ENCODE measurements at regions not wholly inside any gene's neighbourhood (a gene's known extent, or its start where the extent isn't known, plus 50 kb on each side); places are given as distances from the start of the nearest gene placed in this dataset.
"Not testable (repeated sequence)": the region's sequence is repeated elsewhere in the genome, so short reads cannot be mapped to it uniquely, and the experiment has no call there.

DNA sequence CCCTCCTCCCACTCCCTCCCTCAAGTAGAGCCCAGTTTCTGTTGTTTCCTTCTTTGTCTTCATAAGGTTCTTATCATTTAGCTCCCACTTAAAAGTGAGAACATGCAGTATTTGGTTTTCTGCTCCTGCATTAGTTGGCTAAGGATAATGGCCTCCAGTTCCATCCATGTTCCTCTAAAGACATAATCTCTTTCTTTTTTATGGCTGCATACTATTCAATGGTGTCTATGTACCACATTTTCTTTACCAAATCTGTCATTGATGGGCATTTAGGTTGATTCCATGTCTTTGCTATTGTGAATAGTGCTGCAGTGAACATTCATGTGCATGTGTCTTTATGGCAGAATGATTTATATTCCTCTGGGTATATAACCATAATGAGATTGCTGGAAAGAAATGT lies 158.6 kb downstream of the MEX3B start:
- DNase-seq (ENCODE audit: low read depth, low spot score); in situ Hi-C loops (cut with HindIII; ENCODE audit: low pct_unique_long_range_greater_than_20kb, low sequenced_read_pairs): not testable (repeated sequence)

DNA sequence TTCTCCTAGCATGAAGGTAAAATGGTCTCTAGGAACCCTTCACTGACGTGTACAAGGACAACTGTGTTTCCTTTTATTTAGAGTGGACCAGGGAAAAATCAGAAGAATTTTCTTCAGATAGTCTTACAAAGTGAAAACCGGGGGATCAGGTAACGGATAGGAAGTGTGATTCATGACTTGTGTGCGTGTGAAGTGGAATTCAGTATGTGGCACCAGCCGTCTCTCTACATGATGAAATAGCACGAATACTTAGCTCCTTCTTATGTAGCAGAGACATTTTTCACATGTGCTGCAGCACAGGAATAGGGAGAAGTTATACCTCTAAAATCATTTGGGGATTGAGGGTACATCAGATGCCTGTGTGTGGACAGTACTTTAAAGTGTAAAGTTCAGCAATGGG lies 159.2 kb downstream of the MEX3B start:
- in situ Hi-C loops (cut with HindIII; ENCODE audit: low pct_unique_long_range_greater_than_20kb, low sequenced_read_pairs): no loop called here
- DNase-seq (ENCODE audit: low read depth, low spot score): no peak

DNA sequence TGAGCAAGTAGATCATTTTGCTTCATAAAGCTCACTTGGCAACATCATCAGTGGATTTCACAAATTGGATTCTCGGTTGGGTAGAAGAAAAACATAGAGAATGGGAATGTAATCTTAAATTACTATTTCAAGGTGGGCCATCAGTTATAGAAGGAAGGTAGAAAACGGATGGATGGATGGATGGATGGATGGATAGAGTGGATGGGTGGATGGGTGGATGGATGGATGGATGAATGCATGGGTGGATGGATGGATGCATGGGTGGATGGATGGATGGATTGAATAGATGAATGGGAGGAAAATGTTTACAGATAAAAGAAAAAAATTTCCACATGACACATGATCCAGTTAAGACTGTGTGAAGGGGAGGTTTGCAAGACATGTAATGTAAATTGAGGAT lies 159.7 kb downstream of the MEX3B start:
- DNase-seq (ENCODE audit: low read depth, low spot score): no peak
- in situ Hi-C loops (cut with HindIII; ENCODE audit: low pct_unique_long_range_greater_than_20kb, low sequenced_read_pairs): no loop called here

DNA sequence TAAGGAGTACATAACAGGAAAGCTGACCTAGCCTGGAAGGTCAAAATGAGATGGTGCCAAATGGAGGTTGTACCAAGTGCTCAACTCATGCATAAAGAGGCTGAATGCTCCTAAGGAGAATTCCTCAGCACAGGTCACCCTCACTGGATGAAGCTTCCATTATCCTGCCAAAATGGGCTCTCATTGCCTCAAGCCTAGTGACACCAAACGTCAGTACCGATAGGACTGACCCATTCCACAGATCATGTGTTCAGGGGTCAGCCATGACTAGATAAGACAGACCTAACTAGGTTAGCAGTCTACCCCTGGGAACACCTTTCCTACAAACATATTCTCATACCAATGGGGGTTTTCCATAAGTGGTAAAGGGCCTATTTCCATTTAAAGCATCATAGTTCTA lies 160.7 kb downstream of the MEX3B start:
- no peak for DNase-seq (ENCODE audit: low read depth, low spot score)
- in situ Hi-C loops (cut with HindIII; ENCODE audit: low pct_unique_long_range_greater_than_20kb, low sequenced_read_pairs): no loop called here

DNA sequence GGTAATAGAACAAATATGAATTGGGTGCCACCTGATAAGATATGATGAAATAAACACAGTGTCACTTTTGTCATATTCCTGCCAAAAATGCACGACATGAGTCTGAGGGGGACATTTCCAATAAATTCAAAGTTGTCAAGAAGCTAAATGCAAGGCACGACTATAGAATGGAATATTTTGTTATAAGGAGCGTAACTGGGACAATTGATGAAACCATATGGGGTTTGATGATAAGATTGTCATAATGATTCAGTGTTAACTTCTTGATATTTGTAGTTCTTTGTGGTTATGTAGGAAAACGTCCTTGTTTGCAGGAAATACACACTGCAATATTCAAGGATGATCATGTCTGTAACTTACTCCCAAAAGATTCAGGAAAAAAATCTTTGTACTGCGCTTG lies 163.3 kb downstream of the MEX3B start:
- DNase-seq (ENCODE audit: low read depth, low spot score): no peak
- in situ Hi-C loops (cut with HindIII; ENCODE audit: low pct_unique_long_range_greater_than_20kb, low sequenced_read_pairs): no loop called here

DNA sequence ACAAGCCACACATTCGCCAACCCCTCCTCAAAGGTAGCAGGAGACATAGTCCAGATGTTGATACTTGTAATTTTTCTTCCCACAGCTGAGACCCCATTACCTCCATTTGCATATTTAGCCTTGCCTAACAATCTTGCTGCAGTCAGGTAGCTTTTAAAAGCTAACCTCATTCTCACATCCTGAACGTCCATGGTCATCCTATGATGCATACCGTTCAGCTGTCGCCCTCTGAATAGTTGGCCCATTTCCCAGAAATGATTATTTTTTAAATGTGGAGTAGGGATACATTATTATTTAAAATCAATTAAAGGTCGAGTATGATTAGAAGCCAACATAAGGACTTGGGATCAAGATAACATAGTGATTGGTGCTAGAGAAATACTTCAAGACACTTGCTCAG lies 165.0 kb downstream of the MEX3B start:
- in situ Hi-C loops (cut with HindIII; ENCODE audit: low pct_unique_long_range_greater_than_20kb, low sequenced_read_pairs): no loop called here
- DNase-seq (ENCODE audit: low read depth, low spot score): no peak

DNA sequence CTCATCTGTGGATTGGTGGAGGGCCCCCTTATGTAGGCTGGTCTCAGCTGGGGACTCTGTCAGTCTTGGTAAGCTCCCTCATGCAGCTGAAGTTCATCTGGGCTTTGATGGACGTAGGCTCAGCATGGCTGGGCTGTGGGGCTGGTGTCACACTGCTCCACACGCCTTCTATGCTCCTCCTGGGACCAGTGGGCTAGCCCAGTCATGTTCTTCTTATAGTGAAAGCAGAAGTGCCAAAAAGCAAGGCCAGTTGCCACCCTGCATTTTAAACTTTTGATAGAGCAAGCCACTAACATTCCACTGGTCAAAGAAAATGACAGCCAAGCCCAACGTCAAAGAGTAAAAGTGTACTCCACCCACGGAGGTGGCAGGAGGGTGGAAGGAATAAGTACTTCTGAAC lies 165.5 kb downstream of the MEX3B start:
- in situ Hi-C loops (cut with HindIII; ENCODE audit: low pct_unique_long_range_greater_than_20kb, low sequenced_read_pairs): no loop called here
- no peak for DNase-seq (ENCODE audit: low read depth, low spot score)

DNA sequence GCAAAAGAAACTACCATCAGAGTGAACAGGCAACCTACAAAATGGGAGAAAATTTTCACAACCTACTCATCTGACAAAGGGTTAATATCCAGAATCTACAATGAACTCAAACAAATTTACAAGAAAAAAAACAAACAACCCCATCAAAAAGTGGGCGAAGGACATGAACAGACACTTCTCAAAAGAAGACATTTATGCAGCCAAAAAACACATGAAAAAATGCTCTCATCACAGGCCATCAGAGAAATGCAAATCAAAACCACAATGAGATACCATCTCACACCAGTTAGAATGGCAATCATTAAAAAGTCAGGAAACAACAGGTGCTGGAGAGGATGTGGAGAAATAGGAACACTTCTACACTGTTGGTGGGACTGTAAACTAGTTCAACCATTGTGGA lies 170.1 kb downstream of the MEX3B start:
- DNase-seq (ENCODE audit: low read depth, low spot score); in situ Hi-C loops (cut with HindIII; ENCODE audit: low pct_unique_long_range_greater_than_20kb, low sequenced_read_pairs): not testable (repeated sequence)

DNA sequence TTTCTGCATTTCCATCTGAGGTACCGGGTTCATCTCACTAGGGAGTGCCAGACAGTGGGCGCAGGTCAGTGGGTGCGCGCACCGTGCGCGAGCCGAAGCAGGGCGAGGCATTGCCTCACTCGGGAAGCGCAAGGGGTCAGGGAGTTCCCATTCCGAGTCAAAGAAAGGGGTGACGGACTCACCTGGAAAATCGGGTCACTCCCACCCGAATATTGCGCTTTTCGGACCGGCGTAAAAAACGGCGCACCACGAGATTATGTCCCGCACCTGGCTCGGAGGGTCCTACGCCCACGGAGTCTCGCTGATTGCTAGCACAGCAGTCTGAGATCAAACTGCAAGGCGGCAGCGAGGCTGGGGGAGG lies 175.1 kb downstream of the MEX3B start:
- DNase-seq (ENCODE audit: low read depth, low spot score); in situ Hi-C loops (cut with HindIII; ENCODE audit: low pct_unique_long_range_greater_than_20kb, low sequenced_read_pairs): not testable (repeated sequence)

DNA sequence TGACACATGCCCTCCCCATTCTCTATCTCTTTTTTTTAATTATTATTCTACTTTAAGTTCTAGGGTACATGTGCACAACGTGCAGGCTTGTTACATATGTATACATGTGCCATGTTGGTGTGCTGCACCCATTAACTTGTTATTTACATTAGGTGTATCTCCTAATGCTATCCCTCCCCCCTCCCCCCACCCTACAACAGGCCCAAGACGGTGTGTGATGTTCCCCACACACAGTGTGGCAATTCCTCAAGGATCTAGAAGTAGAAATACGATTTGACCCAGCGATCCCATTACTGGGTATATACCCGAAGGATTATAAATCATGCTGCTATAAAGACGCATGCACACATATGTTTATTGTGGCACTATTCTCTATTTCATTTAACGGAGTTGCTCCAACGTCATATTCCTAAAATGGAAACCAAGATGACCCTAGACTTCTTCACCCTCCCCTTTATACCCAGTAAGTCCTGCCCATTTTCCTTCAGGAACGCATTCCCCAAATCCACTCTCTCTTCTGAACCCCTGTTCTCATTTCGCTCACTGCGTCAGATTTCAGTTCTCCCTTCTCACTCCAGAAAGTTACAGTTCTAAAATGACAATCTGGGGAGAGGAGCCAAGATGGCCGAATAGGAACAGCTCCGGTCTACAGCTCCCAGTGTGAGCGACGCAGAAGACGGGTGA lies 175.6 kb downstream of the MEX3B start:
- in situ Hi-C loops (cut with HindIII; ENCODE audit: low pct_unique_long_range_greater_than_20kb, low sequenced_read_pairs); DNase-seq (ENCODE audit: low read depth, low spot score): not testable (repeated sequence)

DNA sequence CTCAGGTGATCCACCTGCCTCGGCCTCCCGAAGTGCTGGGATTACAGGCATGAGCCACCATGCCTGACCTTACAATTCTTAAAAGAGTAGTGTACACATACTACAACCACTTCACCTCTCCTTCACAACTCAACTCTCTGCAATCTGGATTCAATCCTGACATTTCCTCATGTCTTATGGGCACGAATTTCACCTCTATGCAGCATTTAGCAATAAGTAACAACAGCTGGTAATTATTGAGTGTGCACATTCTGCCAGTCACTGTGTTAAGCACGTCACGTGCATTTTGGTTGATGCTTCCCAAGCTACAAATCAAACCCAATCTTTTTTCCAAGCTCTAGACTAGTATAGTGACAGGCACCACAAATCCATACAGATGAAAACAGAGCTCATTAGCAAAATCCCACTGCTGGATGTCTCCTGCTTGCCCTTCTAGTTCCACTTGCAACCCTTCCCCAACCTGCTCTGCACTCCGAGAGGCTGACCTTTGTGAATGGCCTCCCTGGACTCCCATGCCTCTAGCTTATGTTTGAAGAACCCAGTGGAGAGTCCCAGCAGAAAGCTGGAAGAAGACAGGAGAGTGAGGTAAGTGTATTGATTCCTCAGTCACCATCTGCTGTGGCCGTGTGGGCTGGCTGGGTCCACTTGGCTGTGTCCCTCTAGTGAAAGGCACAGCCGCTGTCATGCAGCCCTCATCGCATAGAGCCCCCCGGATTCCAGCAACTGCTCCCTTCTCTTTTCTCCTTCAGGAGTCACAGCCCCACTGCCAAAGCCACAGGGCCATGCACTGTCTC lies 176.5 kb downstream of the MEX3B start:
- DNase-seq (ENCODE audit: low read depth, low spot score): no peak
- in situ Hi-C loops (cut with HindIII; ENCODE audit: low pct_unique_long_range_greater_than_20kb, low sequenced_read_pairs): no loop called here

DNA sequence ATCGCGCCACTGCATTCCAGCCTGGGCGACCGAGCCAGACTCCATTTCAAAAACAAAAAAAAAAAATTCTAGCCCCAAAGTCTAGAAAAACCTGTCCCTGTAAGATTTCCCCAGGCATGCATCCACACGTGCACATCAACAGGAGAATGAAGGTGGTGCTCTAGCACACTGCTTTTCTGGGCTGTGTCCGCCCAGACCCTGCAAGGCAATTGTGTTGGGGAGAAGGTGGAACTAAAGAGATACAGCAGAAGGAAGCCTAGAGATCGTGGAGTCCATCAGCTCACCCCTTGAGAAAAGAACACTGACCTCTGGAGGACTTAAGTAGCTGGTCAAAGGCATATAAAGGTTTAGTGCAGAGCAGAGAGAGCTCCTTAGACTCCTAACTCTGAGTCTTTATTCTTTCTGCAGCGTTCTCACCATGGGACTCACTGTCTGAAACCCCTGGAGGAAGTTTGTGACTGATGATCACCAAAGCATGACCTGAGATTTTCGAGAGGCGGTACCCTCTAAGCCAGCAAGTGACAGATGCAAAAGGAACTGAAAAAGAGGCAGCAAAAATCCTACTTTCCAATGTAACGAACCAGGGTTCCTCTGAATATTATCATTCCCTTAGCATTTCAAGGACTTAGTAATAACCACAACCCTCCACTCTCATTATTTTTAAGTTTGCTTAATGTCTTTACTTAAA lies 179.8 kb downstream of the MEX3B start:
- no peak for DNase-seq (ENCODE audit: low read depth, low spot score)
- in situ Hi-C loops (cut with HindIII; ENCODE audit: low pct_unique_long_range_greater_than_20kb, low sequenced_read_pairs): no loop called here

DNA sequence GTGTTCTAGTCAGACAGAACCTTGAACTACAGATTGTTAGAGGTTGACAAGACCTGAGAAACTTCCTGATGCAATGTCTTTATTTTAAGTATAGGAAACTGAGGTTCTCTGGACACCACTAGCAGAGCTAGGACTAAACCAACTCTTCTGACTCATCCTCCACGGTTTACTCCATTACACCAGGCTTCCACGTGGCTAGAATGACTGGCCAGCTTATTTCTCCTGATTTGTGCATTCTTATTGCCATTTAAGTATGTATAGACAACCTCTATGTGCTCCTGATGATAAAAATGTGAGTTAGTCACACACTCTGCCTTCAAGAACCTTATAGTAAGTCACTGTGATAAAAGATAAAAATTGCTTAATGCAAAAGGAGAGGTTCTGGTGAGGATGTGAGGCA lies 182.7 kb downstream of the MEX3B start:
- in situ Hi-C loops (cut with HindIII; ENCODE audit: low pct_unique_long_range_greater_than_20kb, low sequenced_read_pairs): no loop called here
- DNase-seq (ENCODE audit: low read depth, low spot score): no peak

DNA sequence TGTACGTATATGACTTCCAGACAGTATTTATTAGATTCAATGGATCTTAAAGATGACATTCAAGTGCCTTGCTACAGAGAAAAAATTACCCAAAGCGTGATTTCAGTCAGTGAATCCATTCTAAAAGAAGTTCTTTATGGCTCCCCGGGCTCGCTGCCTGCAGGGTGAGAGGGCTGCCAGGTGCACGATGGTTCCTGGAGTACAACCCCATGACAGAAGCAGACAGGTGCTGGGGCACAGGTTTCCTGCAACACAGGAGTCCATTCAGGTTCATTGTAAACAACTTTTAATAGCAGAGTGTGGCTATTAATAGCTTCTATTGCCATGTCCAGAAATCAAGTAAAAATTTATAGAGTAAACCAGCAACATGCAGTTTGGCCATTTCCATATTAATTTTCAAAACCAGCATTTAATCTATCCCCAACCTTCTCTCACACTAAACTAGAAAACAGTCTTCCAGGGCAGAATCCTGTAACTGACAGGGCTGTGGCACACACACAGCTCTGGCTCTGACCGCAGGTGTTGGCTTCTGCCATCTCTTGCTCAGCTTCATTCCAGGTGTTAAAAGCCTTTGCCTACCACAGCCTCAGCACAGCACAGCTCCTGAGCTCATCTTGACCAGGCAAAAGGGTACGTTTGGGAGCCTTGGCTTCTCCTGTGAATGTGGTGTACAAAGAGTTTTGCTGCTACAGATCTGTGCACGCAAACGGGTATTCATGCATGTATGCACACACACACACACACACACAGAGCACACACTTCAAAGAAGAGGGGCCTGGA lies 185.9 kb downstream of the MEX3B start:
- in situ Hi-C loops (cut with HindIII; ENCODE audit: low pct_unique_long_range_greater_than_20kb, low sequenced_read_pairs): no loop called here
- DNase-seq (ENCODE audit: low read depth, low spot score): no peak

DNA sequence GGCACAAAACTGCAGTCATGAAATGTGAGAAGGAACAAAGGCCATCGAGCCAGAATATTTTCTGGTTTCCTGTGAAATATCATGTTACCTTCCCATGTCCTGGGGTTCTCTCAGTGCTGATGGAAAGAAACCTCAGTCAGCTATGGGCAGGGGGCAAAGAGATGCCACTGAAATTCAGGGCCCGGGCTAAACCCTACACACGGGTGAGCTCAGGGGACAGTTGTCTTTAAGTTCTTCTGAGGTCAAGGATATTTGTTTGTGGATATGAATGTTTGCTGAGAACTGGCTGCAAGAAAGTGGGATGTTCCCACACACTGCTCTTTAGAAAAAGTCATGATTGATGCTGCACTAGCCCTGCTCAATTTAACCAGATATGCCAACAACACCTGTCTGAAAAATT lies 187.2 kb downstream of the MEX3B start:
- in situ Hi-C loops (cut with HindIII; ENCODE audit: low pct_unique_long_range_greater_than_20kb, low sequenced_read_pairs): no loop called here
- no peak for DNase-seq (ENCODE audit: low read depth, low spot score)

DNA sequence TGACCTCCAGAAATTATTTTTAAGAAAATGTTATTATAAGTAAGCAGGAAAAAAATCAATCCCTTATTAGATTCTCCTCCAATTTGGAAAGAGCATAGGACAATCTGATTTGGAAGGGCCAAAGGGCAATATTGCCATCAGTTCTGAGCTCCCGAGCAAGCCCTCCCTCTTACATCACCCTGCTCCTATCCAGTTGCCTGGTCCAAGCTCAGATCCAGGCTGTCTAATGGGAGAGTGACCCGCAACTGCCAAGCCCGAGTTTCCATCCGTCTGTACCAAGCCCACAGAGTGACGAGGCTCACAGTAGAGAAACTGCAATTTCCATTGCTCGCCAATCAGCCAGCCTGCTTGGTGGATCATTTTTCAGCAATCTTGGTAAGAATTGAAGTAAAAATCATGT lies 187.7 kb downstream of the MEX3B start:
- no peak for DNase-seq (ENCODE audit: low read depth, low spot score)

DNA sequence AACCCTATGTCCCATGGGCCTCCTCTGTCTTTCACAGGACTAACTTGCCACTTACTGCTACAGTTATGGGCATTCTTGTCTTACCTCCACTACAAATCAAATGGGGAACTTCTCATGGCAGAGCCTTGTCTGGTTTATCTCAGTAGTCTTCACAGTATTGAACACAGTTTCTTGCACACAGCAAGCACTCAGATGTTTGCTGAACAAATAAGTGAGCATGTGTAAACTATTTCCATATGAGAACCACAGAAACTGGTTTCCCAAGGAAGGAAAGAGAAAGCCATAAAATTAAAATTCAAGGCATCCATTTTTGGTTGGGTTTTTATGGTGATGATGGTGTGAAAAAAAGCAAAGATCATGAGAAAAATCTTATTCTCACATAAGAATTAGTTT lies 189.2 kb downstream of the MEX3B start:
- no peak for DNase-seq (ENCODE audit: low read depth, low spot score)
- in situ Hi-C loops (cut with HindIII; ENCODE audit: low pct_unique_long_range_greater_than_20kb, low sequenced_read_pairs): no loop called here

More for the DNA sequence above, 187.7 kb downstream of the MEX3B start:
- in situ Hi-C loops (cut with HindIII; ENCODE audit: low pct_unique_long_range_greater_than_20kb, low sequenced_read_pairs): no loop called here

DNA sequence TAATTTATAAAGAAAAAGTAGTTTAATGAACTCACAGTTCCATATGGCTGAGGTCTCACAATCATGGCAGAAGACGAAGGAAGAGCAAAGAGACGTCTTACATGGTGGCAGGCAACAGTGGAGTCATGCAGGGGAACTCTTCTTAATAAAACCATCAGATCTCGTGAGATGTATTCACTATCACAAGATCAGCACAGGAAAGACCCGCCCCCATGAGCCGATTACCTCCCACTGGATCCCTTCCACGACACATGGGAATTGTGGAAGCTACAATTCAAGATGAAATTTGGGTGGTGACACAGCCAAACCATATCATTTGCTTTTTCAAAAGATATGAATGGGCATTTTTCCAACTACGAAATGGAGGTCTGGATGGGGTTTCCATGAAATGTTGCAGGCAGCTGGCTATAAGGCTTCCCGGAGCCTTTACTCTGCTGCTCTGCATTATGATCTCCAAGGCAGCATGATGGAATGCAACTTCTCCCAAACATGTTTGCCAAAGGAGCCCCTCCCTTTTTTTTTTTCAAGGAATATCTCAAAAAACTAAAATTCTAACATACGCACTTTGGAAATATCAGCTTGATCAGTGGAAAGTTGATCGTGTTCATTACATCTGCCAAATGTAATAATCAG lies 189.7 kb downstream of the MEX3B start:
- DNase-seq (ENCODE audit: low read depth, low spot score): no peak
- in situ Hi-C loops (cut with HindIII; ENCODE audit: low pct_unique_long_range_greater_than_20kb, low sequenced_read_pairs): no loop called here

All from SK-MEL-5 (cell line).